Globus pallidus (tissue), 1 donor: ENCODE measurements at regions not wholly inside any gene's neighbourhood (a gene's known extent, or its start where the extent isn't known, plus 50 kb on each side); places are given as distances from the start of the nearest gene placed in this dataset.
"Not testable (repeated sequence)": the region's sequence is repeated elsewhere in the genome, so short reads cannot be mapped to it uniquely, and the experiment has no call there.

ENCODE experiments used
- DNase-seq: peaks from one replicate; pipeline ENCODE4 v3.0.0-alpha.2; 2015; ENCODE audit warnings: low spot score

DNA sequence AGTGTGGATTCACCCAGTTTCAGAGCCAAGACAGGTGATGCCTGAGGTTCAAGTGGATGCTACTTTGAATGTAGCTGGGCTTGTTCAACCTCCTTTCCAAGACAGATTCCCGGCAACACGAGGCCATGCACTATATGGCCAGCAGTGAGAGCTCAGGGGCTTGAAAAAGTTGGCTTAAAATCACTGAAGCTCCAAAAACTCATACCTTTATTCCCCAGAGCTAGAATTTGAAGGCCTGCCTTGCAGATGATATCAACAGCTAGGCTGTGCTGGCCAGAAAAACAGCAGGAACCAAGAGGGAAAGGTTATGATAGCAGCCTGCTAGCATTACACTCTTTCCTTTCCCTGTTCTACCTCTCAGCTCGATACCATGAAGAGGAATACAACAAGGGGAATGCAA is 120.2 kb upstream of the DAB2 start:
- DNase-seq: no peak

DNA sequence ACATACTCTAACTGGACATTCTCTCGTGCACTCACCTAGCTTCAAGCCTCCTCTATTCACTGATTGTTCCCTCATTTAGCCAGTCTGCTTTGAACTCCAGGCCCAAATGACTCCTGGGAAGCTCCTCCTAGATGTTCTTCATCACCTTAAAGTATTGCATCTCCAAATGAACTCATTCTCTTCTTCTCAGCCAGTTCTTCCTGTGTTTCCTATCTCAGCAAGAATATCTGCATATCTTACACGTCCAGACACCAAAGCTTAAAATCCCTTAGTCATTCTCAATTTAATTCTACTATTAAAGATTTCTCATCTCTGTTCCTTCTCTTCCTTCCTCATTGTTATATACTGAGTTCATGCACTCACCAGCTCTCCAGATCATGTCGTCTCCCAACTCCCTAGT is 118.6 kb upstream of the DAB2 start:
- DNase-seq: no peak

DNA sequence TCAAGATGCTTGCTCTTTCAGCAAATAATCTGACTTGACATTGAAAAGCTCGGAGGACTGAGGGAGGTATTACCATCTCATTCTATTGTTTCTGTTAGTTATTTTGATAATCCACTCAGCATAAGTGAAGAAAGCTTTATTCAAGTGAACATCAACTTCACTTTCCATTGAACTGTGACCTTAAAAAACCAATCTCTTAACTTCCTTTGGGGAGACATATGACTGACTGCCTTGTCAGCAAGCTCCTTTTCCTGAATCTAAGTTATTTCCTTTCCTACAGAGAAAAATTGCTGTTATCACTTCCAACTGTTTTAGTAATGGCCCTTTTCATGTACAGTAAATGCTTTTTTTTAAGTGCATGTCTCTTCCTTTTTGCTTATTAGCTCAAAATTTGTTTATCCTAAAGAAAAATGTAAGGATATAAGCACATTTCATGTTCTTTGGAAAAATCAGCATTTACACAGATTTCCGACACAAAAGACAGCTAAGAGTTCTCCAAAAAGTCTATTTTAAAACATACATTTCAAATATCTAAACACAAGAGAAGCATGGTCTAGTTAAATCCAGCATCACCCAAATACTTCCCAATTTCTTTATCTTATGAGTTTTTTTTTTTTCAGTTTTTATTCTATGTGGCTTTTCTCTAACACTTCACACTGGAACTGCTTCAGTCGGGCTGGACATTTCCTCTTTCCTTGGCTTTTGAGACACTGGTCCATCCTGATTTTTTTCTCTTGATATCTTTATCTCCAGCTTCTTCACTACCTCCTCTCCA is 117.9 kb upstream of the DAB2 start:
- DNase-seq: no peak

DNA sequence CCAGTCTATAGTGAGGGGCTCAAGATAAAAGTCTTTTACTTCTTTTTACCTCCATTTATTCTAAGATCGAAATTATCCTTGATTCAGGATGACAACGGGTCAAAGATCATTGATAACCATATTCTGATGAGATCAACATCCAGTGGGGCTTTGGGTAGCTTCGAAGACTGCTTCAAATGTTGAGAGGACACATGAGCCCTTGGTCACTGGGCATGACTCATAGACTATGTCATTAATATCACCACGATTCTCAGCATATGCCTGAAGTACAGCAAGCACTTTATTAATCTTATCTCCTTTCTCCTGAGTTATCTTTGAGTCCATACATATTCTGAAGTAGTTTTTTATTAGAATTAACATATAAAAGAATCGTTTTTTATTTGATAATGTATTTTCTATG is 117.1 kb upstream of the DAB2 start:
- DNase-seq: no peak

DNA sequence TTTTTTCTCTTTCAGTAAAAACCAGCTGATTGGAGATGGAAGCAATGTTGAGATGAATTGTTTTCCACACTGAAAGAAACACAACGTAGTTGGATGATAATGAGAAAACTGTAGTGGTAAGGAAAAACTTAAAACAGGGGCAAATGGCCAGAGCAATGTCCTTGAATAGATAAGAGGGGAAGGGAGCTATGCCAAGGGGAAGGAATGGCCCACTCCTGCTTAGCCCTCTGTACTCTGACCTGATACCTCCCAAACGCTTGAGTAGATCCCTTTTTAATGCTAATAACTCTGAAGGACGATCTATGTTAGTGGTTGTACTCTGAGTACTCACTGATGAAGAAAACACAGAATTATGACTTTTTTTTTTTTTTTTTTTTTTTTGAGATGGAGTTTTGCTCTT is 114.7 kb upstream of the DAB2 start:
- no peak for DNase-seq

DNA sequence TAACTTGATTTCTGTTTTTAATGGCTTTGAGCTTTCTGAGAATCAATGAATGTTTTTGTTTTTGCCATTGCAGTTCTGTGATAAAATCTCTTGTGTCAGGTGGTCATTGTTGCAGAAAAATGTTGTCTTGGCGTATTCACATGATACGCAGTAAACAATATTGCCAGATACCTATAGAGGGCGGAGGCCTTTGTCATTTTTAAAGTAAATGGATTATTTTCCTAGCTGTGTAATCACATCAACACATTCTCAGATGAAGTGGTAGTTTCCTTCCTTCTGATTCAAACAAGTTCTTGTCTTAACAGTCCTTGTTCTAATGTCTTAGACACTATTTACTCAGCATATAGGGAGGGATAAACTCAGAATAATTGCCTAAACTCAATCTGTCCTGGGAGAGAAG is 109.9 kb upstream of the DAB2 start:
- DNase-seq: no peak

DNA sequence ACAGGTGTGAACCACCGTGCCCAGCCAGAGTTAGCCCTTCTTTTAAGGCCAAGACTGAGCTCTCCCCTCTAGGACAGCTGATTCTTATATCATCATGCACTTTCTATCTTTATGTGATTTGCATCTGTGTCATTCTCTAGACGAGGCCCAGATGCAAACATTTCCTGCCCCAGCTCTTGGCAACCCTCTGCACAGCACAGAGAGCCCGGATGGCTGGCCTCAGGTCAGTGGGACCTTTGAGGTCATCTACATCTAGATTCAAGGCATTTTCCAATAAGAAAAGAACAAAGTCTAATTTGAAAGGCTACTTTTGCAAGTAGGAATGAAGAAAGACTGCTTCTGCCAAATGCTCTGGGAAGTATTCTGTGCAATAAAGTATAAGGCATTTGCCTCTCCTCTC is 109.0 kb upstream of the DAB2 start:
- no peak for DNase-seq

DNA sequence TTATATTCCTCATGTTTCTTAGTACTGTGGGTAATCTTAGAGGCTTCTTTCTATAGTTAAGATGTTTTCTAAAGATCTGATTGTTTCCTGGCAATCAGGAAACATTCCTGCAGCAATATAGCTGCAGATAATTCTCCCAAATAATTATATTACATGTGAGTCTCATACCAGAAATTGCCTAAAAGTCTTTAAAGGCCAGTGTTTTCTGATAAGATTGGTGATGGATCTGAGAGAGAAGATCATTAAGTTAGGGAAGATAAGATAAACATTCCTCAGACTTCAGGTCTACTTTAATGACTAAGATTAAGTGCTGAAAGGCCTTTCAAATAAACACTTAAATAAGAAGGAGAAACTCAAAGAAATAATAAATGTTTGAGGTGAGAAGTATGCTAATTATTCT is 107.7 kb upstream of the DAB2 start:
- DNase-seq: no peak

DNA sequence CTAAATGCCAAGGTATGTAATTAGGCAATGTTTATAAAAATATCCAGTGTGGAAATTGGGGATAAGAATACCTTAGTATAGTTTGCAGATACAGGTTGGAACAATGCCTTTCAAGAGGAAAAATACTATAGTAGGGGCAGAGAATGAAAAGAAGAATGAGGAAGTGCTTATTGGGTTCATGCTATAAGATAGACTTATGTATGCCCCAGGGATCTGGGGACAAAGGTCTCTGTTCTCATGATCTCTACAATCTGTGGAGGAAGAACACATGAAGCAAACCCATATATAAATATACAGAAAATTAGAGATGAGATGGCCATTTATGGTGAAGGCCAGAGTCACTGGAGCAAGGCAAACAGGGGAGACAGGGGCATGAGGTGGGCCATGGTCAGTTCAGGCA is 106.5 kb upstream of the DAB2 start:
- DNase-seq: no peak

DNA sequence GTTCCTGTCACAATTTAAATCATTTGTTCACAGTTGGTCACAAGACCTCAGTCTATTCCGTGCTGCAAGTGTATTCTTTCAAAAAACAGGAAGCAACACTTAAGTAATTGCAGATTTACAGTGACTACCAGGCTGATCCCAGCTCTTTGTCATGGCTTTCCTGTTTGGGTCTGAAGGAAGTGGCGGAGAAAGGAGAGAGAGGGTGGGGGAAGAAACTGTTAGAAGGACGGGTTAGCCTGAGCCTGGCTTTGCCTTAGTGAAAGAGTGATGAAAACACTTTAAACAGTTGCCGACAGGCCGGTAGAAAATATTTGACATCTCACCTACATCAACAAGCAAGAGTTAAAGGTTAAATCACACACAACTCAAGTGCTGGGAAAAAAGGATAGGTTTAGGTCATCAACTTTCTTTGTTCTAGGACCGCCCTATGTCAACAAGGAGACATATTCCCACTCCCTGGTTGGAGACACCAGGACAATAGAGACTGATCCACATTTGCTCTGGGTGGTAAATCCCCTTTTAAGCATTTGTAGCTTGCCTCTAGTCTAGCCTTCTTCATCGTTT is 102.2 kb upstream of the DAB2 start:
- DNase-seq: peak; percentile 14

DNA sequence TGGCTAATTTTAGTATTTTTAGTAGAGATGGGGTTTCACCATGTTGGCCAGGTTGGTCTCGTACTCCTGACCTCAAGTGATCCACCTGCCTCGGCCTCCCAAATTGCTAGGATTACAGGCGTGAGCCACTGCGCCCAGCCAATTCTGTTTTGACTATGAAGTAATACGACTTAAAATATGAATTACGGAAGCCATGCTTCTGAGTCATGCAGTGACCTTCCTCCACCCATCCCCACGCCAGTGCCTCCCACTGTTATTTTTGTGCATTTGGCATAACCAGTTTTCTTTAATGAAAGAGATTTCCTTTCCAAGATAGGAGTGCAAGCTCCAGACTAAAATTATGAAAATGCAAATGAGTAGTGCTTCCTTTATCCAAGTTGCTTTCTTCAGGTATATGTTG is 101.0 kb upstream of the DAB2 start:
- DNase-seq: not testable (repeated sequence)

DNA sequence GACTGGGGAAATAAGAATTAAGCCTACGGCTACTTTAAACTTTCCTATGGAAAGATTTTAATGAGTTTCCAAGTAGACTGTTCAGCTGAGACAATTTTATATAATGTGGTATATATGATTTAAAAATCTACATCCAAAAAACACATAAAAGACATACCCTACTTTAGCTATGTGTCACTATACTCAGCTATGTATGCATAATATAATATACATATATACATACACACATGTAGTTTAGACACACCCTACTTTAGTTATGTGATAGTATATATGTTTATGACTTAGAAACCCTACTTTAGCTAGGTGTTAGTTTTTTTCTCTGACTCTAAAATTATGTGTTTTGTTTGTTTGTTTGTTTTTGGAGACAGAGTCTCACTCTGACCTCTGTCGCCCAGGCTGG is 100.5 kb upstream of the DAB2 start:
- no peak for DNase-seq

DNA sequence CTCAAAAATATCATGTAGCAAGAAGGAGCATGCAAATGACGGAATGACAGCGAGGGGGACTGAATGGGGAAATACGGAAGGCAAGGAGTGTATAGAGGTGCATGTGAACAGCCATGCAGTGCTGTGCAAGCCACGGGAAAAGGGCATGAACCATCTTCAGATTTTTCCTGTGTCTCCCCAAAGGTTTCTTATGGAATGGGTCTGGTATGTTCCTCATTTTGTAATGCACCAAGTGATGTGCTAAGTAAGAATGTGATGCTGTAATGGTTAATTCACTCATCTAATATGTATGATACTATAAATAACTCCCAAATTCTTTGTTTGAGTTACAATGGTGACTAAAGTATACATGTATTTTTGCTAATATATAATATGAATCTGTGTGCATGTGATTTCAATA is 99.0 kb upstream of the DAB2 start:
- DNase-seq: no peak

DNA sequence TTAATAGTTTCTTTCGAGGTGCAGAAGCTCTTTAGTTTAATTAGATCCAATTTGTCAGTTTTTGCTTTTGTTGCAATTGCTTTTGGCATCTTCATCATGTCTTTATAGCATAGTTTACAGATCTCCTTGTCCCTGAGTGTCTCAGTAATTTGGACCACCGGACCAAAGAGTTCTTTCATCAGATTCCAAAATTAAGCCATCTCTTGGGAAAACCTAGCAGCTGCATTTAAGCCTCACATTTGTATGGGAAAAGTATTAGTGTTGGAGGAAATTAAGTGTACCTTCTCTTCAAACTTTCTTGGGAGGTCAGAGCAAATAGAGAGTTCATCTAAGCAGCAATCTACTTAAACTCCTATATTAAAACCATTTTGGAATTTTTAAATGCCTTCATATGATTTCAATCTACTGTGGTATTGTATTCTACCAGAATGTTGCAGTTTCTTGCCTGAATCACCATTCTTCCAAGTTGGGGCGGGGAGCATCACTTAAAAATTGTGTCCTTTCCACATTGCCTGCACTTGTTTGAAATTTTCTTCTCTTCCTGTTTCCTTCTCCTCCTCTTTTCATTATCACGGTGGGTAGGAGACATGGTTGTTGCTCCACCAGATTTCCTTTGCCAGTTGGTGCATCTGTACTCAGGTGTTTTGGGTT is 97.3 kb upstream of the DAB2 start:
- DNase-seq: no peak

DNA sequence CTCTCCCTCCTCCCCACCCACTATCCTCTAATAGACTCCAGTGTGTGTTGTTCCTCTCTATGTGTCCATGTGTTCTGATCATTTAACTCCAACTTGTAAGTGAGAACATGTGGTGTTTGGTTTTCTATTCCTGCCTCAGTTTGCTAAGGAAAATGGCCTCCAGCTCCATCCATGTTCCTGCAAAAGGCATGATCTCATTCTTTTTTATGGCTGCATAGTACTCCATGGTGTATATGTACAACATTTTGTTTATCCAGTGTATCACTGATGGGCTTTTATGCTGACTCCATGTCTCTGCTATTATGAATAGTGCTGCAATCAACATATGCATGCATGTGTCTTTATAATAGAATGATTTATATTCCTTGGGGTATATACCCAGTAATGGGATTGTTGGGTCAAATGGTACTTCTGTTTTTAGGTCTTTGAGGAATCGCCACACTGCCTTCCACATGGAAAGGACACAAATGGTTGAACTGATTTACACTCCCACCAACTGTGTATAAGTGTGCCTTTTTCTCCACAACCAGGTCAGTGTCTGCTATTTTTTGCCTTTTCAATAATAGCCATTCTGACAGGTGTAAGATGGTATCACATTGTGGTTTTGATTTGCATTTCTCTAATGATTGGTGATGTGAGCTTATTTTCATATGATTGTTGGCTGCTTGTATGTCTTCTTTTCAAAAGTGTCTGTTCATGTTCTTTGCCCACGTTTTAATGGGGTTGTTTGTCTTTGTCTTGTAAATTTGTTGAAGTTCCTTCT is 96.5 kb upstream of the DAB2 start:
- no peak for DNase-seq

DNA sequence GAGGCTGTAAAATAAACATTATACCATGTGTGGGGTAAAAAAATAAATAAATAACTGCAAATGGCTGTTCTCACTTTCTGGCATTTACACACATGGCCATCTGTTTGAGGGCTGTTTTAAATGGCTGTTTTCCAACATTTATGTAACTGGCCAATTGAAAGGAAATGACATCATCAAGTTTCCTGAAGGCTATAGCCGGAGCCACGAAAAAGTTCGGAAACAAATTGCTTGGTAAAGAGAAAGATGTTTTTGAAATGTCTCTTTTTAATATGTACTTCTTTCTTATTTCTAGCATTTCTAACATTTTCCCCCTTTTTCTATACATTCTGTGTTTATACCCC is 95.4 kb upstream of the DAB2 start:
- DNase-seq: no peak

DNA sequence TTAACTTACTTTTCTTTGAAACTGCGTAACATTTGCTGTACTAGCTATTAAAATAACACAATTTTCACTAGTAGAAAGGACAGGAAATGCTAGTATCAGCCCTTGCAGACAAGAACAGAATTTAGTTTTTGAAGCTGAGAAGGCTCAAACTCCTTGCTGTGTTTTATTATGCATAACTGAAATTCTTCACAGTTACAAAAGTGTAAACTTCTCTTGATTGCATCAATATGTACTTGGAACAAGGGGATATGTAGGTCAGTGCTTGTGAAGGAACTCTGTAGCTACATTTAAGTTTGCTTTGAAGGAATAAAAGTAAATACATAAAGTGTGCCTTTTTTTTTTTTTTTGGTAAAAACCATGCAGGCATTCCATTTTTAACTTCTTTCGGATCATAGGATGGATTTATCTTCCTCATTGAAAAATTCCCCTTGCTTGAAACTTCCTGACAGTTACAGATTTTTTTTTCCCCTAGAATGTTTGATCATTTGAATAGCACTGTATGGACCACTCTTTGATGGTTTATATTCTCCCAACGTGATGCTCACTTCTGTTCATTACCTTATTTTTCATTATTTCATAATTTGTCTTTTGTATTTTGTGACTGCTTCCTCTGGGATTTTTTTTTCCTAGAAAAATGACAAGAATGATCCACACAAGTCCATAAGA is 94.9 kb upstream of the DAB2 start:
- DNase-seq: no peak

DNA sequence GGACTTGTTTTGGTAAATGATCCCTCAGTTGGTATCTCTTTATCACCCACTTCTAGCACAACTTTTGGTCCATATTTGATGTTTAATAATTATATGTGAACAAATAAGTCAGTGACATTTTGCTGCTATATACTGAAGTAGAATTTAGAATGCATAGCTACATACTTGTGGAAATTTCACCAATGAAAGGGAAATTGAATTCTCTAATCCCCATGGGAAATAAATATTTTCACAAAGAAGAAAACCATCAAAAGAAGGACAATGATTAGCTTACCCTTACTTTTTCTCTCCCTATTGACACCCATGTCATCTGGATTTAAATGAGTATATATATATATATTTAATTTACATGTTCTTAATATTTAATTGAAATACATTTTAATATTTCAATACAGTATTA is 94.3 kb upstream of the DAB2 start:
- no peak for DNase-seq

DNA sequence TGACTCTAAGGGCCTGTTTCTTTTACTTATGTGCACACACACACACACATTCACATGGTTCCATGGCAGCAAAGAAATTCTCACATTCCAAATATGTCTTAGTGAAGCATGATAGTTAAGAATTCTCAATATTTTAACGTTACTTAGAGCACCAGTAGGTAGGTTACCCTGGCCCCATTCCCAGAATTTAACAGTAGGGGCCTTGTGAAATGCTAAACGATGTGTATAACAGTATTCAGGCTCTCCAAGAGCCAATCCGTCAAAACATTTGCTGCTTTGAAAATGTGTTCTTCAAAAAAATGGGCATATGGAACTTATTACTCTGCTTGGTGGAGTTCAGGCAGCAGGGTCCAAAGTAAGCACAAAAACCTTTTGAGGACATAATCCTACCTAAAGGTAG is 93.7 kb upstream of the DAB2 start:
- no peak for DNase-seq

DNA sequence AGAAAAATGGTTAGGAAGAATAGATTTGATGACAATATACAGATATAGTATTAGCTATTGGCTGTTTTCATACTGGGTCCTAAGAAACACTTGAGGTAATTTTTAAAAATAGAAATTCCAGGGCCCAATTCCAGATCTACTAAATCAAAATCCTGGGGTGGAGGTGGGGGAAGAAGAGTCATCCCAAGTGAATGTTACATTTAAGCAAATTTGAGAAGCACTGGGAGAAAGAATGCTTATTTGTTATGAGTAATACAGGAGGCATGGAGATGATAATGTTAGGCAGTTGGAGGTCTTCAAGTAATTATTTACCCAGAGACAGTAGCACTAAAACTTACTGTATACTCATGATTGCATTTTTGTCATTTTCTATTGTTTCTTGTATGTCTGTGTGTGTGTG is 93.0 kb upstream of the DAB2 start:
- DNase-seq: no peak

DNA sequence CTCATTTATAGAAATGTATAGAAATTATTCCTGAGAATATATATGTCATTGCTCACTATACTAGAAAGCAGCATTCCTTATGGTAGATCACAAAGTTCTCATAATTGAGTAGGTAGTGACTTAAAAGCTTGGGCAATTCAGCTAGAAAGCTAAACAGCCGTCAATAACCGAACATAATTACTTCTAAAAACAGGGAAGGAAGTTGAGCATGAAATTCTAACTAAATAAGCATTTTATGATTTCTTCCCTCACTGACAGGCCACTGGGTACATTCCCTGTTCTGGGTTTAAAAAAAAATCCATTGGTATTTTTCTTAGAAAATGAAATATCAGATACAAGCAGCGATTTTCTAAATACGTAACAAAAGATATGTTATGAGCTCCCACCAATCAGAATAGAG is 91.1 kb upstream of the DAB2 start:
- no peak for DNase-seq

DNA sequence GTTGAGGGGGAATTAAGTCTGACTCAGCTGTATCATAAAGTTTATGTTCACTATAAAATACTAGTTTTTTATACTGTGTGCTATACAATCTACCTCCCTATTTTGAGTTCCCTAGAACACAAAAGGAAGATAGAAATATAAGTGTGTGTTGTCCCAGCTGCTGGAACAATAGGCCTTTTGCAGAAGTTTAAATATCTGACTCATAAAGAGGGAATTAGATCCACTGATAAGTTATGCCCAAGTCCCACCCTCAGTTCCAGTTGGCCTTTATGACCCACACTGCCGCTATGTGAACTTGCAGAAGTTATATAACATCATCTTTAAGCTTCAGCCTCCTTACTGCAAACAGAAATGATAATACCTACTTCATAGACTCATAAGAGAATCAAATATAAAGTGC is 88.5 kb upstream of the DAB2 start:
- DNase-seq: no peak

DNA sequence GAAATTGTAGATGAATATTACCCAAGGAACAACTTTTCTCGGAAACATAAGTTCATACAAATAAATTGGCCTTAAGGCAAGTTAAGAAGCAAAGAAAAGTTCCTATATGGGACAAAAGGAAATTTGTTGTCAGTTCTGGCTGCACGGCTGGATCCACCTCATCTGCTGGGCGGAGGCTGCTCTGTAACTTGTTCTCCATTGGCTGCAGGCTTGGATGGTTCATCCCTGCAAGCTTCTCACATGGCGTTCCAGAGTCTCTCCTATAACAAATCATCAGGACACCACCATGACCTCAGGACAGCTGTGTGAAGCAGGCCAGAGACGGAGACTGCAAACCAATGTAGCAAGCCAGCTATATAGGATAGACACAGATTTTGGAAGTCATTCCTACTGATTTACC is 81.4 kb upstream of the DAB2 start:
- no peak for DNase-seq
